ENCODE measurements at regions not wholly inside any gene's neighbourhood (a gene's known extent, or its start where the extent isn't known, plus 50 kb on each side); places are given as distances from the start of the nearest gene placed in this dataset.

DNA sequence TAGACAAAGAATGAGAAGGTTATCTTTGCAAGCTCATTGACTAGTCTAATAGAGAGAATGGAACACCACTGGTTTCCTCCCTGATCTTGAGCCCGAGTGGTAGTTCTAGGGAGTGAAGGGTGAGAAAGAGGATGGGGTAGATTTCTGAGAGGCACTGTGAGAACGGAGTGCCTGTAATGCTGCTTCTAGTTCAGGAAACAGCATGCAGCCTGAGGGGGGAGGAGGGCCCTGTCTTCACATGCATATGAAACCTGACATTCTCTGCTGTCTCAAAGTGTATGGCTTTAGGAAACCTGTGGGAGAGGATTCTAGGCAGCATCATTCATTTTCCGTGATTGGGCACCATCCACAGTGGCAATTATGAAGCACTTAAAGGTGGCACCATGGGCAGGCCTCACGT, 259.4 kb upstream of the MAN1A1 start:
- DNase-seq (ENCODE audit: low read depth in 2 of 2) = no peak

DNA sequence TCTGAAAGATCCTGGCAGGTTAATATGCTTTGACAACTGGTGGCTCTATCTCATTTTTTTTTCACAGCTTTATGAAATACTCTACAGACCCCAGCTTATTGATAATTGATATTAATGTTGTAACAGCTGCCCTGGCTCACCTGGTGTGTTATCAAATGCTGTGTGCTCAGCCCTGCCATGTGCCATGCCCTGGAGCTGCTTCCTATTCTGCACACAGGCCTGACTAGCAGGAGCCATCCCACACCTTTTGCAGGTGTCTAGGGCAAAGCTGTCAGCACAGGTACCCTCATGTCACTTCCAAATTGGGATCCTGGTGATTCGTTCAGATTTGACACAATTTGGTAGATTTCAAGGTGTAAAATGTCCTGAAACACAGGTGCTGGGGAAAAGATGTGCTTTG, 254.6 kb upstream of the MAN1A1 start:
- no peak for DNase-seq (ENCODE audit: low read depth in 2 of 2)

DNA sequence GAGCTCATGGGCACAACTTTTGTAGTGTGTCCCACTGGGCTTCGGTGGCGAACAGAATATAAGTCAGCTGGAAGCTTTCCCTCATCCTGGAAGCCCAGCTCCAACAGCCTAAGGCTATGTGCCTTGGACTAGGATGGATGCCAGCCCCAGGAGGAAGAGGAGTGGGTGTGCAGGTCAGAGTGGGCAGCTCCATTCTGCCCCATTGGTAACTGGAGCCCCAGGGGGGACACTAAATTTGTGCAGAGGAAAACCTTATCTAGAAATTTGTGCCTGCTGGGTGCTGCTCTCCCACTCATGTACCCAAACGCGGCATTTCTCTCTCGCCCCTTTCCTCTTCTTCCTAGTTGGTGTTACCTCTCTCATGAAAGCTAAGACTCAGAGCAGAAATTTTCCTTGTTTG, 253.9 kb upstream of the MAN1A1 start:
- no peak for DNase-seq (ENCODE audit: low read depth in 2 of 2)

DNA sequence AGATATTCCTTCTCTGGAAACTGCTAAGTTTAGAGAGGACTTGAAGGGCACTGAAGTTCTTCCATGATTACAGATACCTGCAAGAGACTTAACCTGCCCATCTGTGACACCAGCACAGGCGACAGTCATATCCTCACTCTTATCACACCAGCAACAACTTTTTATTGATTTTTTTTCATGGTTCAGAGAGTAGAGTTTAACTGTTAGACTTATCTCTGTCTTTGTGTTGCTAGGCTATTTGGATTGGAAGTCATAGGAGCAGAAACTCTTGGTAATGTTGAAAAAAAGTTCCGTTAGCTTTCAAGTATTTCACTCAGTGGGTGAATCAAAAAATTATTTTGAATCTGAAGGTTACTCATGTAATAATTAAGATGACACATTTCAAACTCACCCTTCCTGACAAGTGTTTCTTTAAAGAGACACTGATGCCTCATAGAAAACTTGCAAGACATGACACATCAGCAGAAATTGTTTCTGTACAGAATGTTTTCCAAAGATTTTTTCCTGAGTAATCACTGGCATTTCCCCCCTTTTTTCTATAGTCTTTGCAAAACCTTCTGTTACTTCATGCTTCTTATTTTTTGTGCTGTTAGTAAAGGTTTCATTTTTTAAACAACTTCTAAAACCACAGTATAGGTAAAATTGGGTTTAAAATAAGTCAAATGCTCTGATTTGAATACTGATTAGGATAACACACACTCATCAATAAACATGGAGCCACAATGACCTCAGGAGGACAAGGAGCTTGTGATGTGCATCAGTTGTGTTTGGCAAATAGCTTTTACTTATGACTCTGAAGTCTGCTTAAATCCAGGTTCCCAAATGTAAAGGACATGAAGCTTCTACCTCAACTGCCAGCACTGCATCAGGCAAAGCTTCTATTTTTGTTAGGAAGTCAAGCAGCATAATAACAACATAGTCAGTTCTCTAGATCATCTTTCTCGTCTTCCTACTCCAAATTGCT, 252.9 kb upstream of the MAN1A1 start:
- no peak for DNase-seq (ENCODE audit: low read depth in 2 of 2)

DNA sequence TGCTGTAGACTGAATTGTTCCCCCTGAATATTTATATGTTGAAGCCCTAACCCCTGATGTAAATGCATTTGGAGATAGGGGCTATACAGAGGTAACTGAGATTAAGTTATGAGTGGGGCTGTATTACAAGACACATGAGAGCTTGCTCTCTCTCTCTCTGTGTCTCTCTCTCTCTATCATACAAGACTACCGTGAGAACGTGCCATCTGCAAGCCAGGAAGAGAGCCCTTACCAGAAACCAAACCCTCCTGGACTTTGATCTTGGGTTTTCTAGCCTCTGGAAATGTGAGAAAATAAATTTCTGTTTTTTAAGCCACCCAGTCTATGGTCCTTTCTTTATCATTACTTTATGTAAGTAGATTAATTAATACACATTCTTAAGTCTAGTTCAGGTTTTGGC, 249.3 kb upstream of the MAN1A1 start:
- DNase-seq (ENCODE audit: low read depth in 2 of 2) = no peak

DNA sequence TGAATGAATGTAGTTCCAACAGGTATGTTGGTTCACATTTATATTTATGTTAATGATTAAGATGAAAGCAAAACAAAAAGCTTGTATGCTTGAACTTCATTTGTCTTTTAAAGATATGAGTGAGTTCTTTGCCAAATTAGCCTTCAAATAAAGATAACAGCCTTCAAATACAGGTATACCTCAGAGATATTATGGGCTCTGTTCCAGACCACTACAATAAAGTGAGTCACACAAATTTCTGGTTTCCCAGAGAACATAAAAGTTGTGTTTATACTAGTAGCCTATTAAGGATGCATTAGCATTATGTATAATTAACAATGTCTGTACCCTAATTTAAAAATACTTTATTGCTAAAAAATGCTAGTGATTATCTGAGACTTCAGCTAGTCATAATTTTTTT, 245.3 kb upstream of the MAN1A1 start:
- no peak for DNase-seq (ENCODE audit: low read depth in 2 of 2)

DNA sequence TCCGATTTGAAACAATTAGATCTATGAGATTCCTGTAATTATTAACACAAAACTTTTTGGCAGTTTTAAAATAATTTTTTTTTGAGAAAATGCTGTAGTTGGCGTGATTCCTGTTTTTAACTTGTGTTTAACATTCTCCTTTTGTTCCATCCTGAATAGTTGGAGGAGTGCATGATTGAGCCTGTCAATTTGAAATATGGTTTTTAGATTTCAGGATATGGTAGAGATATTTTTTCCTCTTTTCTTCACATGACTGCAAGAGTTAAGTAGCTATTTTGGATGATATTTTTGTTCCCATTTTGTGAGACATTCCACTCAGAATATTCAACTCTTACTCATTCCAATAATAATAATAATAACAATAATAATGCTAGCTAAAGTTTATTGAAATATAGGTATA, 241.7 kb upstream of the MAN1A1 start:
- no peak for DNase-seq (ENCODE audit: low read depth in 2 of 2)

DNA sequence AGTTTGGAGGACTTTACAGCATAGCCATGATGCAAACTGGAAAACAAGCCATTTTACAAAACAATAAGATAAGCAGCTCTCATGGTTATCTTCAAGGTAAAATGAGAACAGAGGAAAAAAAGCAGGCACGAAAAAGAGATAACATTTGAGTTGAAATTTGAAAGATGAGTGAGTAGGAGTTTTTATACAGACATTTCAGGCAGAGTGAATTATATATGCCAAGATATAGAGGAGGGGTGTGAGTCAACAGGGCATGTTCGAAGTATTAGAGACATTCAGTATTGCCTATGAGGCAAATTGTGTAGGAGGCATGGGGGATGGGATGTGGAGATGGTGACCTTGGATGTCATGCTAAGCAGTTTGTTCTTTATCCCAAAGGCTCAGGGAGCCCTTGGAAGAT, 240.5 kb upstream of the MAN1A1 start:
- DNase-seq (ENCODE audit: low read depth in 2 of 2) = no peak

DNA sequence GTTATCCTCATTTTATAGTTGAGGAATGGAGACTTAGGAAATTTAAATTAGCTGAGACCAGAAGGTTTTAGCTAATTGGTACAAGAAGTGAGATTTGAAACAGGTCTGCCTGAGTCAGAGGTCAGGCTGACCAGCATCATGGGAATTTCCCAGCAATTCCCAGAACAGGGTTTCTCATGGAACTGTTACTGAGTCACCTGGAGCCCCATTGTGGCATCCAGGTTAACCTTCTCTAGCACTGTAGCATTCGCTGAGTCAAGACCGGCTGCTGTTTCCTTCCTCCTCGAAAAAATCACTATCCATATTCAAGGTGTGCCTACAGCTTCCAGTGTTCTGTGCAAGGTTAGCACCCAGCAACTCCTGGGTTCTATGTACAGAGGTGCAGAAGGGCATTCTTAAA, 238.0 kb upstream of the MAN1A1 start:
- no peak for DNase-seq (ENCODE audit: low read depth in 2 of 2)

DNA sequence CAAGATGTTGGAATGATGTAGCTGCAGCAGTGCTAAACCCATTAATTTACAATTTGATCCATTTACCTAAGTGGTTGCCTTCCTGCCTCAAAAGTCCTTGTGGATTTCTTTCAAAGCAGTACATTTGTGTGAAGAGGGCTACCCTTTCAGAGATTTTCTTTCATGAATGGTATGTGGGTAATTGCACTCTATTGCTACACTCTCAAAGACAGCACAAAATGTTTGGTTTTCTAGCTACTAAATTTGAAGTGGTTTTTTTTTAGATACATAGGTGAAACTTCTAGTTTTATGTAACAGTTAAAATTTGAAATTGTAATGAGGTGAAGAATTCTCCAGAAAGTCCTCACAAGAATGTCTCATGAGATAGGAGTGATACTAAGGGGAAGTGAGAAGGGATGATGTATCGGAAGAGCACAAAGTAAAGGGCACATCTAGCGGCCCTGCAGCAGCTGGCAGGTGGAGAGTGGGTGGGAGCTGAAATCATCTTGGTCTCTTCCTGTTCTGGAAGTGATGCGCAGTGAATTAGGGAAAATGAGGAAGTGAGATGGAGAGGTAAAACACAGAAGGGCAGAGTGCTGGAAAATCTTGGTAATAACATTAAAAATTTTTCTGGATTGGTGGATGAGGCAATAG, 236.8 kb upstream of the MAN1A1 start:
- DNase-seq (ENCODE audit: low read depth in 2 of 2) = no peak

DNA sequence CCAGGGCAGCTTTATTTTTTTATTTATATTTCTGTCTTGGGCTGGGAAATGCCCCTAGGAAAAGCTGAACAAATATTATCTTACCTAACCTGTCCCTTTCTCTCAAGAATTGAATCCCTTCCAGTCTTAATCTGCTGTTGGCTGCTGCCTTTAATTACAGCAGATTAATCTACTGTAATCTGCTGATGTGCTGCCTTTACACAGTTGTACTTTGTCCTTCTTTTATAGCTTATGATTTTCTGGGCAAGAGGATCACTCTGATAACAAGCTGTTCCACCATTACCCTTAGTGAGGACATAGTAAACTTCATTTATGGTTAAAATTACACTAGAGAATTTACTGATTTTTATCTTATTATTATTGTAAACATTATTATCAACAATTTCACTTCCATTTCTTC, 234.5 kb upstream of the MAN1A1 start:
- no peak for DNase-seq (ENCODE audit: low read depth in 2 of 2)

DNA sequence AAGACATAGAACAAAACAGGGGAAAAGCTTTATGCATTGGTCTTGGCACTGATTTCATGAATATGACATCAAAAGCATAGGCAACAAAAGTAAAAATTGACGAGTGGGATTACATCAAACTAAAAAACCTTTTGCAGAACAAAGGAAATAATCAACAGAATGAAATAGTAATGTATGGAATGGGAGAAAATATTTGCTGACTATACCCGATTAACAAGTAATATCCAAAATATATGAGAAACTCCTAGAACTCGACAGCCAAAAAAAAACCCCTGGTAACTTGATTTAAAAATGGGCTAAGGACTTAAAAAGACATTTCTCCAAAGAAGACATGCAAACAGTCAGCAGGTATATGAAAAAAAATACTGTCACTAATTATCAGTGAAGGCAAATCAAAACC, 231.7 kb upstream of the MAN1A1 start:
- no peak for DNase-seq (ENCODE audit: low read depth in 2 of 2)

DNA sequence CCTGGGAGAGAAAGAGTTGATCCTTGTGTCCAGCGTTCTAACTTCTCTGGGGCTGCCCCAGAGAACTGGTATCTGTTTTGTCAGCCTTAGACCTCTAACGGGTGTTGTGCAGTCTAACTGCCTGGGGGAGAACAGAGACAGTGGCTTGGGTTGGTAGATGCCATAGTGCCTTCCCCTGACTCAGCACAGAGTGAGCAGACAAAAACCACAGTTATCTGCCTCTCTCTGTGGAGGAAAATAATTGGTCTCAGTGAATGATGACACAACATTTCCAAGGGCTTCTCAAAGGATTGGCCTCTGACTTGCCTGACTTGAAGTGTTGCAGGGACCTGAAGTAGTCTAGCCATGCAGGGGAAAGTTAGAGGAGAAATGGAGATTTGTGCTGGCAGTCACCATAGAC, 226.2 kb upstream of the MAN1A1 start:
- DNase-seq (ENCODE audit: low read depth in 2 of 2) = no peak

DNA sequence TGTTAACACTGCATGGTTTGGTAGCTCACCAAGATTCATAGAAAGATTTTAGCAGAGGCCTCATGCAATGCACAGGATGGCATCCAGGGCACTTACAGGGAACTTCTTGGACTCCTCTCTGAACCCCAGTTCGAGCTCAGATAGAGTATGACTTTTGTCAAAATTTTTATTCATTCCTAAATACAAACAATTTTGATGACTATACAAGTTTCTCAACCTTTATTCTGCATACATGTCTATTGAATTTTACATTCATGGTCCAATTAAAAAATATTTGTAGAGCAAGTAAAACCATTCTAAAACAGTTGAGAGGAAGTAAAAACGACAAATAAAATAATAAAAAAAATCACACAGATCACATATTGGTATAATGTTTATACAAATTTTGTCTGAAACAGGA, 219.0 kb upstream of the MAN1A1 start:
- no peak for DNase-seq (ENCODE audit: low read depth in 2 of 2)

DNA sequence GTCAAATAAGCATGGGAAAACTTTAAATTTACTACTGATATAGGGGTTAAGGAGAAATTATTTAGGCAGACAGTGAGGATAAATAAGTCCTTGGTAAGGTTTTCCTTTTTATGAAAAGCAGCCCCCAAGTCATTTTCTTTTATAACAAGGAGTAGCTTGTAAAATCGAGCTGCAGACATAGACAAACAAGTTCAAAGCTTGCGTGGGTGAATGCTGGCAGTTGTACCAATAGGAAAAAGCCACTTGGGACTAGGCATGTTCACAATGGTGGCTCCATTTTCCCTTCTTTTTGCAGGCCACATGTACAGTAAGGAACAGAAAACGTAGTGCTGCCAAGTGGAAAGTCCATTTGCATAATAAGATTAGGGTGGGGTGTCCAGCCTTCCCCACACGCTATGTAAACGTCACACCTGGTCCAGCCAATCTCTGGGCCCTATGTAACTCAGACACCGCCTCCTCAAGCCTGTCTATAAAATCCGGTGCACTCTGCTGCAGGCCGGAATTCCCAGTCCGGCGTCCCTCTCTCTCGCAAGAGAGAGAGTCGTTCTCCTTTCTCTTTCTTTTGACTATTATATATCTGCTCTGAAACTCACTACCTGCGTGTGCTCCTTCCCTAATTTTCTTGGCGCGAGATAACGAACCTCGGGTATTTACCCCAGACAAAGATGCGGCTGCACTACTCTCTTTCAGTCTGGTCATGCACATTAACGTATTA, 217.1 kb upstream of the MAN1A1 start:
- no peak for DNase-seq (ENCODE audit: low read depth in 2 of 2)

DNA sequence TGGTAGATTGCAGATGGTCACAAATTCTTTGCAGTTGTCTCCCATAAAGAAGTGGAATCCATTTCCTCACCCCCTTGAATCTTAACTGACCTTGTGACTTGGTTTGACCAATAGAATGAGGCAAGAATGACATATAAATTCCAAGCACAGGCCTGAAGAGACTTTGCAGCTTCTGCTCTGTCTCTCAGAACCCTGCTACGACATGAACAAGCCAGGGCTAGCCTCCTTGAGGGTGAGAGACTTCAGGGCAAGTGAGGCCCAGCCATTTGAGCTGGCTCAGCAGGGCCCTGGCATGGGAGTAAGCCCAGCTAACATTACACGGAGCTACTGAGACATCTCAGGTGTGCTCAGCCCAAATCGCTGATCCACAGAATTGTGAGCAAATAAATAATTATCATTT, 216.3 kb upstream of the MAN1A1 start:
- DNase-seq (ENCODE audit: low read depth in 2 of 2) = no peak

DNA sequence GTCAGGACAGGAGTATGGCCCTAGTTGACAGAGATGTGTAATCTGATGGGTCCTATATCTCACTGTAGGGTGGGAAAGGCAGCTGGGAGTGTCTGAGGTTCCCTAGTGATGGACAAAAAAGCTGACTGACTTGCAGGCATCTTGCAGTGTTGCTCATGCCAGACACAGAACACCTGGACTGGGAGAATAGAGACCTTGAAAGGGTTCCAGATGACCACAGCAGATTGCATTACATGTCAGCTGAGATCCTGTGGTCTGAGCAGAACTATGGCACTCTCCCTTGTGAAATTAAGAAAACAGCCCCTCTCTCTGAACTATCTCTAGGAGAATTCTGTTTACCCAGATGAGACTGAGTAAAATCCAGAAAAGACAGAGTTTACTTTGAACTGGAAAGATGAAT, 212.6 kb upstream of the MAN1A1 start:
- no peak for DNase-seq (ENCODE audit: low read depth in 2 of 2)

DNA sequence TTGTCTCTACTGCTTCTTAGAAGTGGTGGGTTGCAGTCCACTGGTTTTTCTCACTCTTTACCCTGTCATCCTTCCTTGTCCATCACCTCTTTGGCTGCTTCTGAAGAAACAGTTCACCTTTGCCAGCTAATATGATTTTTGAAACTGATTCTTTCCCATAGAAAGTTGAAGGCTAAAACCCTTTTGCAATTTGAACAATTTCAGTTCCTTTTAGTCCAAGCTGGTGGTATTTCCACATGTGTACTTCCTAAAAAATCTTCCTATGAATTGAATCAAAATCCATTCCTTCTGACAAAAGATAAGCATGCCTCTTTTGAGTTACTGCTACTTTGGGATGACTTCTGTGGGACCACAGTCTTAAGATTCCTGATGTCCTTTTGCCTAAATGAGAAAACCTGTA, 210.0 kb upstream of the MAN1A1 start:
- DNase-seq (ENCODE audit: low read depth in 2 of 2) = no peak

DNA sequence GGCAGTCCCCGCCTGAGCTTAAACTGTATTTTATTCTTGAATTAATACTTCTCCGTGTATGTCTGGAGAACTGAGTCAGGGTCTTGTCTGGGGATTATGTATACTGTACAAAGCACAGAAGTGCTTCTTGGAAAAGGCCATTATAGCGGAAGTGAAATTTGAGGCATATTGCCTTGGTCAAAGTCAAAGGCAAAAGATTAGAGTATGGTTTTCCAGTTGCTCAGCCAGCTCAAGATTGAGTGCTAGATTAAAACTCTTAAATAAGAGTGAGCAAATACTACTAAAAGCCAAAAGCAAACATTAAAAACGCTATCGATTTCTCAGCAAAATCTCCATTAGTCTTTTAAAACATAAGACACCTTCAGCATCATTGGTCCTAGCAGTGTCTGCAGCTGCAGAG, 207.7 kb upstream of the MAN1A1 start:
- DNase-seq (ENCODE audit: low read depth in 2 of 2) = no peak

DNA sequence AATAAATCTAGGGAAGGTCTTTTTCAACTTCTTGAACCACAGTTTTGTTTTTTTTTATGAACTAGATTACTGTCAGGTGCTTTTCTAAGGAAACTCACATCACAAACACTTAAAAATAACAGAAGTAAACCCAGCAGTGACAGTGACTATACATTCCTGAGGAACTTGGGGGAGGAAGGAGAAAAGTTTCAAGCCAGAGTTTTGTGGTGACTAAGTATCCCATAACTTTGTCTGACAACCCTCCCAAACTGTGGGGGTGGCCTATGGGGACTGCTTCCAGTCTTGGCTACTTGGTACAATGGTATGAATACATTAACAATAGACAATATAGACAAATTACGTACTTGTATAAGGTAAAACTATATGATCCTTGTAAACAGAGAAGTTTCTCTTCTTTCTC, 202.5 kb upstream of the MAN1A1 start:
- no peak for DNase-seq (ENCODE audit: low read depth in 2 of 2)

DNA sequence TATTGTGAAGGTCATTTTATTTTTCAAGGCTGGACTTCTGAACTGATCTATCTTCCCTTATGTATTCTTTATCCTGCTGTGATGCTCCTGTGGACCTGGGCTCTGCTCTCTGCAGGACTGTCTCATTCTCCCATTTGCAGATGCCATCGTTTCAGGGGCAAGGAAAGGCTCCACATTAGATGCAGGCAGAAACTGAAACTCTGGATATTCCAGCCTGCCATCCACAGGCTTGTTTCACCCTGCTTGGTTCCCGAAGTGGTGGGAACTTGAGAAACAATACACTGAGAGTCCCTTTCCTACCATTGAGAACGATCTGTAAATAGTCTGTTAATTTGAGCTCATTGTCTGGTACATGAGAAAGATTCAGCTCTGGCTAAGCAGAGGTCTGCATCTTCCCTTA, 197.5 kb upstream of the MAN1A1 start:
- no peak for DNase-seq (ENCODE audit: low read depth in 2 of 2)

DNA sequence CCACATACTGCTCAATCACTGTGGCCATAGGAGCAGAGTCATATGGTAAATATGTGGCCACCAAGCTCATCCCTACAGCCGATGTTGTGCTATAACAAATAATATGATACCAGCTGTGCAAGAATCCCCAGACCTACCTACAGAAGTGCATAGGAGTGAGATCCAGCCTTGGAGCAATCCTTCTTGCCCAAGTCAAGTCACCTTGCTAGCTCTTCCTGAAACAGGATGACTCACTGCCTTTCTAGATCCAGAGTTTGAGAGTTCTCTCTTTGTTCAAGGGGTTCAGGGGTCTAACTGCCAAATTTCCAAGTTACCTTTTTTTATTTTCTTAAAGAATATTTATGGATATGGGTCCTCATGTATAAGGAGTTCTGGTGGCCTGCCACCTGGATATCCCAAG, 195.7 kb upstream of the MAN1A1 start:
- DNase-seq (ENCODE audit: low read depth in 2 of 2) = no peak
